ENCODE measurements at regions not wholly inside any gene's neighbourhood (a gene's known extent, or its start where the extent isn't known, plus 50 kb on each side); places are given as distances from the start of the nearest gene placed in this dataset.
"Not testable (repeated sequence)": the region's sequence is repeated elsewhere in the genome, so short reads cannot be mapped to it uniquely, and the experiment has no call there.

GRCh38 chr15:75114327-75114726, 87.4 kb upstream of the C15orf39 start:
- Histone ChIP-seq H3K9me3 (ENCODE audit: low read depth, low read length) (peaks cover 3% of the 10 kb centered on the region), H4K20me1 (ENCODE audit: insufficient read depth, low read length) (no peaks in the 10 kb centered on the region), H3K27ac (ENCODE audit: low read depth, low read length) (no peak overlapping the region), H3K79me2 (ENCODE audit: insufficient read depth, low read length) (no peaks in the 10 kb centered on the region), H2AFZ (ENCODE audit: low read length) (no peak overlapping the region), H3K4me3 (ENCODE audit: insufficient read depth, low read length) (no peak overlapping the region), H3K4me1 (ENCODE audit: insufficient read depth, low read length) (peaks cover 1% of the 10 kb centered on the region), H3K27me3 (ENCODE audit: insufficient read depth, low read length) (no peaks in the 10 kb centered on the region), H3K36me3 (ENCODE audit: insufficient read depth, low read length) (no peaks in the 10 kb centered on the region), H3K4me2 (ENCODE audit: insufficient read depth, low read length) (no peak overlapping the region)
- no peak for TF ChIP-seq CTCF (IDR thresholded peaks at IDR 0.05; ENCODE audit: extremely low read depth, low read depth, low read length)
- DNase-seq (ENCODE audit: insufficient read length, low spot score, missing footprints): no peak

DNA sequence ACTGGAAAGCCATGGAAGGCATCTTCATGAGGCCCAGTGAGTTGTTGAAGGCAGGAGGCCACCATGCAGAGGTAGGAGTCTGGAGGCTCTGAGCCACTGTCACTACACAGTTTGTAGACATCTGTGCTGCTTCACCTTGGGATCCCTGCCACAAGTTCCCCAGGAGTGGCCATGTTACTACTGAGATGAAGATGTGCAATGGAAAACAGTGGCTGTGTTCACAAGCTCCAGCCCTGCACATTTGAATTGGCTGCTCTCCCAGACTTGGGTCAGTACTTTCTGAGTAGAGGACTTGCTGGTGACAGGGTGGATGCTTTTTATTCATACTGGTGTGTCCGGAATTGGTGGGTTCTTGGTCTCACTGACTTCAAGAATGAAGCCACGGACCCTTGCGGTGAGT, 86.9 kb upstream of the C15orf39 start:
- Histone ChIP-seq H2AFZ (ENCODE audit: low read length) (no peak overlapping the region), H3K79me2 (ENCODE audit: insufficient read depth, low read length) (no peaks in the 10 kb centered on the region), H4K20me1 (ENCODE audit: insufficient read depth, low read length) (no peaks in the 10 kb centered on the region), H3K9me3 (ENCODE audit: low read depth, low read length) (peaks cover 3% of the 10 kb centered on the region), H3K4me2 (ENCODE audit: insufficient read depth, low read length) (no peak overlapping the region), H3K27ac (ENCODE audit: low read depth, low read length) (no peak overlapping the region), H3K36me3 (ENCODE audit: insufficient read depth, low read length) (no peaks in the 10 kb centered on the region), H3K4me3 (ENCODE audit: insufficient read depth, low read length) (no peak overlapping the region), H3K4me1 (ENCODE audit: insufficient read depth, low read length) (no peaks in the 10 kb centered on the region), H3K27me3 (ENCODE audit: insufficient read depth, low read length) (no peaks in the 10 kb centered on the region)
- TF ChIP-seq CTCF (IDR thresholded peaks at IDR 0.05; ENCODE audit: extremely low read depth, low read depth, low read length): no peak
- DNase-seq (ENCODE audit: insufficient read length, low spot score, missing footprints): no peak

- not testable (repeated sequence) for H3K4me3 ChIP-seq (ENCODE audit: insufficient read depth, low read length); DNase-seq (ENCODE audit: insufficient read length, low spot score, missing footprints); H3K4me1 ChIP-seq (ENCODE audit: insufficient read depth, low read length)
These were observed 86.2 kb upstream of the C15orf39 start for GRCh38 chr15:75115411-75115913.

DNA sequence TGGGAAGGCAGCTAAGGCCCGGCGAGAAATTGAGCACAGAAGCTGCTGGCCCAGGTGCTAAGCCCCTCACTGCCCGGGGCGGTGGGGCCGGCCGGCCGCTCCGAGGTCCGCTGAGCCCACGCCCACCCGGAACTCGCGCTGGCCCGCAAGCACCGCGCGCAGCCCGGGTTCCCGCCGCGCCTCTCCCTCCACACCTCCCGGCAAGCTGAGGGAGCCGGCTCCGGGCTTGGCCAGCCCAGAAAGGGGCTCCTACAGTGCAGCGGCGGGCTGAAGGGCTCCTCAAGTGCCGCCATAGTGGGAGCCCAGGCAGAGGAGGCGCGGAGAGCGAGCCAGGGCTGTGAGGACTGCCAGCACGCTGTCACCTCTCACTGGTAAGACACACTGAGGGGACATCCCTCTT, 85.5 kb upstream of the C15orf39 start:
- not testable (repeated sequence) for H4K20me1 ChIP-seq (ENCODE audit: insufficient read depth, low read length); H2AFZ ChIP-seq (ENCODE audit: low read length); H3K27me3 ChIP-seq (ENCODE audit: insufficient read depth, low read length); H3K79me2 ChIP-seq (ENCODE audit: insufficient read depth, low read length); H3K4me1 ChIP-seq (ENCODE audit: insufficient read depth, low read length); H3K9me3 ChIP-seq (ENCODE audit: low read depth, low read length); H3K36me3 ChIP-seq (ENCODE audit: insufficient read depth, low read length); H3K4me2 ChIP-seq (ENCODE audit: insufficient read depth, low read length); H3K27ac ChIP-seq (ENCODE audit: low read depth, low read length); DNase-seq (ENCODE audit: insufficient read length, low spot score, missing footprints); H3K4me3 ChIP-seq (ENCODE audit: insufficient read depth, low read length)

More at GRCh38 chr15:75115411-75115913, 86.2 kb upstream of the C15orf39 start:
- not testable (repeated sequence) for H3K27me3 ChIP-seq (ENCODE audit: insufficient read depth, low read length); H2AFZ ChIP-seq (ENCODE audit: low read length); H4K20me1 ChIP-seq (ENCODE audit: insufficient read depth, low read length); H3K27ac ChIP-seq (ENCODE audit: low read depth, low read length); H3K9me3 ChIP-seq (ENCODE audit: low read depth, low read length); H3K36me3 ChIP-seq (ENCODE audit: insufficient read depth, low read length); H3K79me2 ChIP-seq (ENCODE audit: insufficient read depth, low read length); H3K4me2 ChIP-seq (ENCODE audit: insufficient read depth, low read length)

DNA sequence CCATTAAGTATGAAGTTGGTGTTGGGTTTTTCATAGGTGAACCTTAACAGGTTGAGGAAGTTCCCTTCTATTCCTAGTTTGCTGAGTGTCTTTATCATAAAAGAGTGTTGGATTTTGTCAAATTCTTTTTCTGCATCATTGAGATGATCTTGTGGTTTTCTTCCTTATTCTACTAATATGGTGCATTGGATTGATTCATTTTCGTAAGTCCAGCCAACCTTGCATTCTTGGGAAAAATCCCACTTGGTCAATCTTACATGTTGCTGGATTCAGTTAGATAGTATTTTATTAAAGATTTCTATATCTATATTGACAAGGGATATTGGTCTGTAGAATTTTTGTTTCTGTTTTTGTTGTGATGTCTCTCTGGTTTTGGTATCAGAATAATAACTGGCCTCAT, 83.7 kb upstream of the C15orf39 start:
- Histone ChIP-seq H3K27ac (ENCODE audit: low read depth, low read length) (no peak overlapping the region), H3K36me3 (ENCODE audit: insufficient read depth, low read length) (no peaks in the 10 kb centered on the region), H3K4me3 (ENCODE audit: insufficient read depth, low read length) (no peak overlapping the region), H3K79me2 (ENCODE audit: insufficient read depth, low read length) (no peaks in the 10 kb centered on the region), H2AFZ (ENCODE audit: low read length) (no peak overlapping the region), H3K4me2 (ENCODE audit: insufficient read depth, low read length) (no peak overlapping the region), H3K27me3 (ENCODE audit: insufficient read depth, low read length) (no peaks in the 10 kb centered on the region), H3K9me3 (ENCODE audit: low read depth, low read length) (peaks cover 3% of the 10 kb centered on the region), H4K20me1 (ENCODE audit: insufficient read depth, low read length) (no peaks in the 10 kb centered on the region), H3K4me1 (ENCODE audit: insufficient read depth, low read length) (no peaks in the 10 kb centered on the region)
- TF ChIP-seq CTCF (IDR thresholded peaks at IDR 0.05; ENCODE audit: extremely low read depth, low read depth, low read length): no peak
- DNase-seq (ENCODE audit: insufficient read length, low spot score, missing footprints): no peak

GRCh38 chr15:75119312-75119711, 82.4 kb upstream of the C15orf39 start:
- not testable (repeated sequence) for H3K4me2 ChIP-seq (ENCODE audit: insufficient read depth, low read length); H2AFZ ChIP-seq (ENCODE audit: low read length); H3K79me2 ChIP-seq (ENCODE audit: insufficient read depth, low read length)

More at GRCh38 chr15:75119312-75119711, 82.4 kb upstream of the C15orf39 start:
- H3K4me1 ChIP-seq (ENCODE audit: insufficient read depth, low read length); H4K20me1 ChIP-seq (ENCODE audit: insufficient read depth, low read length); DNase-seq (ENCODE audit: insufficient read length, low spot score, missing footprints); H3K27me3 ChIP-seq (ENCODE audit: insufficient read depth, low read length); H3K9me3 ChIP-seq (ENCODE audit: low read depth, low read length); H3K36me3 ChIP-seq (ENCODE audit: insufficient read depth, low read length); H3K4me3 ChIP-seq (ENCODE audit: insufficient read depth, low read length); H3K27ac ChIP-seq (ENCODE audit: low read depth, low read length): not testable (repeated sequence)
